IMR-90 (cell line): ENCODE measurements at regions not wholly inside any gene's neighbourhood (a gene's known extent, or its start where the extent isn't known, plus 50 kb on each side); places are given as distances from the start of the nearest gene placed in this dataset.

Experiments used
- ATAC-seq: fragments of 200-7000 bp; cut with Tn5 transposase; 2 replicates; pipeline ENCODE4 v1.9.1; 2020; ENCODE audit warnings: low read depth, mild to moderate bottlenecking, moderate library complexity
- BruUV-seq: library from RNA; stranded (reverse); fragments of 400-500 nt; replicated peaks from 2 replicates; lab custom pipeline; 2021; lab: Mats Ljungman, UMichigan
- CTCF ChIA-PET: fragments of 300-600 bp; formaldehyde crosslinking; extraction: SDS; loops from one replicate; lab custom pipeline; 2021; ENCODE audit warnings: antibody characterized with exemption; lab: Yijun Ruan, JAX
- POLR2A ChIA-PET: fragments of 300-600 bp; sonication (Branson Sonifier 250); formaldehyde crosslinking; loops from one replicate; lab custom pipeline; 2022; ENCODE audit warnings: antibody characterized with exemption; ENCODE audit not compliant: unreplicated experiment; lab: Charles Lee
- DNase-seq: peaks from one replicate; pipeline ENCODE4 v3.0.0; 2013
- H2AFZ ChIP-seq: replicated peaks from 2 replicates; pipeline ENCODE3; 2013; ENCODE audit warnings: low read length, mild to moderate bottlenecking; ENCODE audit not compliant: poor library complexity
- H2AK5ac ChIP-seq: 2 replicates; pipeline ENCODE4 v1.6.1; 2013; ENCODE audit warnings: low read depth, low read length, inconsistent platforms
- H2AK9ac ChIP-seq: replicated peaks from 2 replicates; pipeline ENCODE3; 2013; ENCODE audit warnings: mild to moderate bottlenecking, low read depth, low read length, moderate library complexity; ENCODE audit not compliant: poor library complexity
- H2BK120ac ChIP-seq: 2 replicates; pipeline ENCODE4 v1.6.1; 2013; ENCODE audit warnings: low read depth, low read length, inconsistent platforms
- H2BK15ac ChIP-seq: 3 replicates; pipeline ENCODE4 v1.6.1; 2013; ENCODE audit warnings: low read depth, low read length, inconsistent platforms
- H2BK20ac ChIP-seq: 2 replicates; pipeline ENCODE4 v1.6.1; 2013; ENCODE audit warnings: low read depth, mild to moderate bottlenecking, inconsistent platforms, low read length, moderate library complexity
- H2BK5ac ChIP-seq: 2 replicates; pipeline ENCODE4 v1.6.1; 2013; ENCODE audit warnings: mild to moderate bottlenecking, low read depth, low read length, inconsistent platforms; ENCODE audit not compliant: poor library complexity, severe bottlenecking
- H3K14ac ChIP-seq: replicated peaks from 2 replicates; pipeline ENCODE4 v1.6.1; 2013; ENCODE audit warnings: low read depth, low read length, inconsistent platforms
- H3K18ac ChIP-seq: 2 replicates; pipeline ENCODE4 v1.6.1; 2013; ENCODE audit warnings: low read depth, low read length, control low read depth
- H3K23ac ChIP-seq: 2 replicates; pipeline ENCODE4 v1.6.1; 2013; ENCODE audit warnings: low read depth, low read length, inconsistent platforms
- H3K27ac ChIP-seq: 2 replicates; pipeline ENCODE4 v1.5.1; 2013; ENCODE audit warnings: mild to moderate bottlenecking, control low read depth, low read length; ENCODE audit not compliant: insufficient read depth
- H3K27me3 ChIP-seq: 2 replicates; pipeline ENCODE4 v1.6.1; 2013; ENCODE audit warnings: low read length; ENCODE audit not compliant: control insufficient read depth, insufficient read depth
- H3K36me3 ChIP-seq: 2 replicates; pipeline ENCODE4 v1.6.1; 2013; ENCODE audit warnings: low read length, mixed read lengths; ENCODE audit not compliant: control insufficient read depth, insufficient read depth
- H3K4ac ChIP-seq: 2 replicates; pipeline ENCODE4 v1.6.1; 2013; ENCODE audit warnings: low read depth, low read length, inconsistent platforms
- H3K4me1 ChIP-seq: 2 replicates; pipeline ENCODE4 v1.6.1; 2013; ENCODE audit warnings: low read length, mixed read lengths; ENCODE audit not compliant: control insufficient read depth, insufficient read depth
- H3K4me2 ChIP-seq: 2 replicates; pipeline ENCODE4 v1.6.1; 2013; ENCODE audit warnings: low read depth, mild to moderate bottlenecking, control low read depth, low read length, moderate library complexity
- H3K4me3 ChIP-seq: 2 replicates; pipeline ENCODE4 v1.5.1; 2013; ENCODE audit warnings: low read depth, mild to moderate bottlenecking, control low read depth, low read length, moderate library complexity; ENCODE audit not compliant: insufficient read depth
- H3K56ac ChIP-seq: 2 replicates; pipeline ENCODE4 v1.6.1; 2013; ENCODE audit warnings: low read length, inconsistent platforms; ENCODE audit not compliant: insufficient read depth; ENCODE audit errors: extremely low read depth
- H3K79me1 ChIP-seq, 2 experiments: 2 replicates each; pipeline ENCODE4 v1.6.1; 2013; ENCODE audit warnings: low read length in 2 of 2, inconsistent platforms in 1 of 2, low read depth in 1 of 2
- H3K9ac ChIP-seq: 2 replicates; pipeline ENCODE4 v1.6.1; 2013; ENCODE audit warnings: low read depth, low read length, control low read depth
- H3K9me1 ChIP-seq: 2 replicates; pipeline ENCODE4 v1.6.1; 2013; ENCODE audit warnings: low read length, inconsistent platforms; ENCODE audit not compliant: insufficient read depth
- H3K9me3 ChIP-seq: 2 replicates; pipeline ENCODE4 v1.6.1; 2013; ENCODE audit warnings: low read length; ENCODE audit not compliant: control insufficient read depth, insufficient read depth
- H4K20me1 ChIP-seq: 2 replicates; pipeline ENCODE4 v1.6.1; 2013; ENCODE audit warnings: low read length, inconsistent platforms; ENCODE audit not compliant: insufficient read depth
- H4K5ac ChIP-seq: 2 replicates; pipeline ENCODE4 v1.6.1; 2013; ENCODE audit warnings: mild to moderate bottlenecking, low read depth, low read length, control low read depth
- H4K8ac ChIP-seq, 2 experiments: 2 replicates each; pipeline ENCODE4 v1.6.1; 2013; ENCODE audit warnings: low read depth in 2 of 2, low read length in 2 of 2, control low read depth in 1 of 2, inconsistent platforms in 1 of 2
- H4K91ac ChIP-seq: 2 replicates; pipeline ENCODE4 v1.6.1; 2013; ENCODE audit warnings: low read depth, low read length, inconsistent platforms; ENCODE audit not compliant: insufficient read depth
- BHLHE40 ChIP-seq: fragments of 150-350 bp; IDR thresholded peaks from 2 replicates; pipeline ENCODE4 v1.6.1; 2016; ENCODE audit warnings: mild to moderate bottlenecking, low read depth, low read length
- CEBPB ChIP-seq: IDR thresholded peaks from 2 replicates; pipeline ENCODE4 v1.6.1; 2012; ENCODE audit warnings: low read depth, low read length, improper control_type of control experiment
- CHD1 ChIP-seq: IDR thresholded peaks from 2 replicates; pipeline ENCODE4 v1.6.1; 2012; ENCODE audit warnings: low read depth, low read length, improper control_type of control experiment
- FOS ChIP-seq: fragments of 150-350 bp; IDR thresholded peaks from 2 replicates; pipeline ENCODE4 v1.6.1; 2016; ENCODE audit warnings: low read depth, low read length
- MAFK ChIP-seq: IDR thresholded peaks from 2 replicates; pipeline ENCODE4 v1.6.1; 2012; ENCODE audit warnings: low read depth, low read length, improper control_type of control experiment
- NFE2L2 ChIP-seq: fragments of 150-350 bp; IDR thresholded peaks from 2 replicates; pipeline ENCODE4 v1.6.1; 2016; ENCODE audit warnings: low read depth, mild to moderate bottlenecking, low read length
- POLR2A ChIP-seq: IDR thresholded peaks from 2 replicates; pipeline ENCODE4 v1.6.1; 2012; ENCODE audit warnings: mild to moderate bottlenecking, low read depth, low read length
- RFX5 ChIP-seq: IDR thresholded peaks from 2 replicates; pipeline ENCODE4 v1.8.0; 2012; ENCODE audit warnings: low read depth, mild to moderate bottlenecking, low read length, moderate library complexity
- WGBS, 2 experiments: methylation state at CpG; one replicate each; pipeline versions ENCODE4 v1.1.5 to v1.1.7; 2013; ENCODE audit warnings: missing lambda C conversion rate in 2 of 2; ENCODE audit not compliant: insufficient read length in 1 of 2; ENCODE audit errors: extremely low coverage in 2 of 2; 5-methylcytosine and 5-hydroxymethylcytosine counted together
- dilution Hi-C: fragments of 300-500 bp; cut with HindIII; formaldehyde crosslinking; loops from one replicate; pipeline ENCODE4 v1.14.3; 2018; ENCODE audit warnings: low sequenced_read_pairs; ENCODE audit not compliant: unreplicated experiment
- in situ Hi-C: fragments of 300-500 bp; cut with MboI; formaldehyde crosslinking; loops from 3 replicates; pipeline ENCODE4 v1.14.3; 2019; ENCODE audit warnings: low sequenced_read_pairs, inconsistent platforms, mixed read lengths
- intact Hi-C: fragments of 100-400 bp; cut with micrococcal nuclease; formaldehyde crosslinking; loops from 2 replicates; pipeline ENCODE4 v1.10.0; 2022
- TF ChIP-seq, protein P1 (sequence below): conservative IDR thresholded peaks from 2 replicates; pipeline ENCODE4 v1.5.1; 2012; ENCODE audit warnings: mild to moderate bottlenecking, low read depth, low read length, improper control_type of control experiment

DNA sequence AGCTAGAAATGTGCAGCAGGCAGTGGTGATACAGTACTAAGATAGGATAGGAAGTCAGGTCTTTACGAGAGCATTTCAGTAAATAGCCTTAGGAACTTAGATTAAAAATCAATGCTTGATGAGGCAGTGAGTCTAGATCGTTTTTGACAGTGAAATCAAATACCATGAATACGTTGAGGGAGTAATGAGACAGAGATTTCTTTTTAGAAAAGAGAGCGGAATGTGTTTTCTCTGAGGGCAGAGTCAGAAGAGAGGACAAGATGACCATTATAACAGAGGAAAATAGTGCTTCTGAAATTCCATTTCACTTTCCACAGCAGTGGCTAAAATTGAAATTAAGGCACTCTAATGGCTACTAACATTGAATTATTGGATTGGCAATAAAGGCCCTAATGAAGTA lies 339.6 kb downstream of the UTRN start:
- ChIA-PET CTCF (no interaction called here), POLR2A (no interaction called here)
- BruUV-seq: no TSS peak
- no peak overlapping the region for H3K4me2 ChIP-seq
- no peak overlapping the region for H3K23ac ChIP-seq
- no peaks in the 10 kb centered on the region for H3K9me1 ChIP-seq
- in situ Hi-C loops: no loop called here
- no peak overlapping the region for H2BK5ac ChIP-seq
- no peak overlapping the region for H2AFZ ChIP-seq
- intact Hi-C loops: no loop called here
- no peak overlapping the region for H3K4ac ChIP-seq
- TF ChIP-seq MAFK: no peak
- no peak for TF ChIP-seq BHLHE40
- TF ChIP-seq CEBPB: no peak
- TF ChIP-seq, protein P1, sequence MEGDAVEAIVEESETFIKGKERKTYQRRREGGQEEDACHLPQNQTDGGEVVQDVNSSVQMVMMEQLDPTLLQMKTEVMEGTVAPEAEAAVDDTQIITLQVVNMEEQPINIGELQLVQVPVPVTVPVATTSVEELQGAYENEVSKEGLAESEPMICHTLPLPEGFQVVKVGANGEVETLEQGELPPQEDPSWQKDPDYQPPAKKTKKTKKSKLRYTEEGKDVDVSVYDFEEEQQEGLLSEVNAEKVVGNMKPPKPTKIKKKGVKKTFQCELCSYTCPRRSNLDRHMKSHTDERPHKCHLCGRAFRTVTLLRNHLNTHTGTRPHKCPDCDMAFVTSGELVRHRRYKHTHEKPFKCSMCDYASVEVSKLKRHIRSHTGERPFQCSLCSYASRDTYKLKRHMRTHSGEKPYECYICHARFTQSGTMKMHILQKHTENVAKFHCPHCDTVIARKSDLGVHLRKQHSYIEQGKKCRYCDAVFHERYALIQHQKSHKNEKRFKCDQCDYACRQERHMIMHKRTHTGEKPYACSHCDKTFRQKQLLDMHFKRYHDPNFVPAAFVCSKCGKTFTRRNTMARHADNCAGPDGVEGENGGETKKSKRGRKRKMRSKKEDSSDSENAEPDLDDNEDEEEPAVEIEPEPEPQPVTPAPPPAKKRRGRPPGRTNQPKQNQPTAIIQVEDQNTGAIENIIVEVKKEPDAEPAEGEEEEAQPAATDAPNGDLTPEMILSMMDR: no peak
- no peak for TF ChIP-seq CHD1
- no peak for TF ChIP-seq FOS
- TF ChIP-seq NFE2L2: no peak
- TF ChIP-seq RFX5: no peak
- TF ChIP-seq POLR2A: no peak
- dilution Hi-C loops: no loop called here
- no peak overlapping the region for H3K27ac ChIP-seq
- H3K9me3 ChIP-seq: no peaks in the 10 kb centered on the region
- no peak overlapping the region for H4K91ac ChIP-seq
- H3K79me1 ChIP-seq: peaks cover 0 to 4% of the 10 kb centered on the region in 2 experiments; a peak in 2 of 4 replicates
- no peaks in the 10 kb centered on the region for H3K27me3 ChIP-seq
- no peak overlapping the region for H2AK5ac ChIP-seq
- H3K36me3 ChIP-seq: no peaks in the 10 kb centered on the region
- H3K4me1 ChIP-seq: no peaks in the 10 kb centered on the region
- H3K56ac ChIP-seq: no peak overlapping the region
- 100% methylated on average over 1 of the region's 4 CpGs; no CpG with 5 or more reads in 1 of the 2 experiments for WGBS, 2 experiments
- H2AK9ac ChIP-seq: no peak overlapping the region
- H4K8ac ChIP-seq: no peak overlapping the region
- H2BK15ac ChIP-seq: no peak overlapping the region
- no peak overlapping the region for H3K14ac ChIP-seq
- H3K4me3 ChIP-seq: no peak overlapping the region
- no peak overlapping the region for H2BK120ac ChIP-seq
- no peak overlapping the region for H3K18ac ChIP-seq
- H2BK20ac ChIP-seq: no peak overlapping the region
- ATAC-seq (no peak), DNase-seq (no peak)
- no peaks in the 10 kb centered on the region for H4K20me1 ChIP-seq
- no peak overlapping the region for H4K5ac ChIP-seq
- no peak overlapping the region for H3K9ac ChIP-seq
